Anterior cingulate cortex (tissue), 58 donors: ENCODE measurements at regions not wholly inside any gene's neighbourhood (a gene's known extent, or its start where the extent isn't known, plus 50 kb on each side); places are given as distances from the start of the nearest gene placed in this dataset.
"Not testable (repeated sequence)": the region's sequence is repeated elsewhere in the genome, so short reads cannot be mapped to it uniquely, and the experiment has no call there.

Source experiments
- DNase-seq, 58 donors: peaks; one replicate each; lab custom pipeline; 2025; lab: John Stamatoyannopoulos, UW

DNA sequence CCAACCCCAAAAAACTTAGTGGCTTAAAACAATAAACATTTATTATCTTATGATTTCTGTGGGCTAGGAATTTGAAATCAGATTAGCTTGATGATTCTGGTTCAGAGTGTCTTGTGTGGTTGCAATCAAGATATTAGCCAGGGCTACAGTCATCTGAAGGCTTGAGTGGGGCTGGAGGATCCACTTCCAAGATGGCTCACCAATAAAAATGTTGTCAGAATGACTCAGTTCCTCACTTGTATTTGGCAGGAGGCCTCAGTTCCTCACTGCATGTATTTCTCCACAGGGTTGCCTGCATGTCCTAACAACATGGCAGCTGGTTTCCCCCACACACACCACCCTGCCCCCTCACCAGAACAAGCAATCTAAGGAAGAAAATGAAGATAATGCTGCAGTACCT, 98.2 kb upstream of the NIPBL start:
- no peak for DNase-seq

DNA sequence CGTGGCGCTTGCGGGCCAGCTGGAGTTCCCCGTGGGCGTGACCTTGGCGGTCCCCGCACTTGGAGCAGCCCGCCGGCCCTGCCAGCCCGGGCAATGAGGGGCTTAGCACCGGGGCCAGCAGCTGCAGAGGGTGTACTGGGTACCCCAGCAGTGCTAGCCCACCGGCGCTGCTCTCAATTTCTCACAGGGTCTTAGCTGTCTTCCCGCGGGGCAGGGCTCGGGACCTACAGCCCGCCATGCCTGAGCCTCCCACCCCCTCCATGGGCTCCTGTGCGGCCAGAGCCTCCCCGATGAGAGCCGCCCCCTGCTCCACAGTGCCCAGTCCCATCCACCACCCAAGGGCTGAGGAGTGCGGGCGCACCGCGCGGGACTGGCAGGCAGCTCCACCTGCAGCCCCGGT, 94.0 kb upstream of the NIPBL start:
- DNase-seq = not testable (repeated sequence)

DNA sequence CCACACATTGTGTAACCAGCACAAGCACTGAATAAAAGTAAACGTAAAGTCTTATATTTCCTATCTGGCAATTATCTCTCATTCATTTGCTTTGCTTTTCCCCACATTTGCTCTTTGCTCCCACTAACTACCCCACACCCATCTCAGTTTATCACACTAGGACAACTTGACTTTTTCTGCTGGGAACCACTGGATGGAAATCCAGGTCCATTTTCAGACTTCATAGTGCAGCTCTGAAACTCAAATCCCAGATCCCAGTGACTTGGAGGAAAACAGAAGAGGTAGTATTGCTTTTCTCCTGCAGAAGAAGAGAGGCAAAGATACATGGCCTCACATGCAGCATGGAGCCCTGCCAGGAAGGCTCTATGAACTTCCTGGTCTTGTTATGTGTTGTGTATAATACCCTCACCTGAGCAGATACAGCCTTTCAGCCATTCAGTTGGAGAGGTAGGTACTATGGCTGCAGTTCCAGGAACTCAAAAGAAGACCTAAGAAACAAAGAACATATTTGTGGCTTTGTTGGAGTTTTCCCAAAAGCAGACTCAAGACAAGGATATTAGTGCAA, 90.0 kb upstream of the NIPBL start:
- DNase-seq = no peak

DNA sequence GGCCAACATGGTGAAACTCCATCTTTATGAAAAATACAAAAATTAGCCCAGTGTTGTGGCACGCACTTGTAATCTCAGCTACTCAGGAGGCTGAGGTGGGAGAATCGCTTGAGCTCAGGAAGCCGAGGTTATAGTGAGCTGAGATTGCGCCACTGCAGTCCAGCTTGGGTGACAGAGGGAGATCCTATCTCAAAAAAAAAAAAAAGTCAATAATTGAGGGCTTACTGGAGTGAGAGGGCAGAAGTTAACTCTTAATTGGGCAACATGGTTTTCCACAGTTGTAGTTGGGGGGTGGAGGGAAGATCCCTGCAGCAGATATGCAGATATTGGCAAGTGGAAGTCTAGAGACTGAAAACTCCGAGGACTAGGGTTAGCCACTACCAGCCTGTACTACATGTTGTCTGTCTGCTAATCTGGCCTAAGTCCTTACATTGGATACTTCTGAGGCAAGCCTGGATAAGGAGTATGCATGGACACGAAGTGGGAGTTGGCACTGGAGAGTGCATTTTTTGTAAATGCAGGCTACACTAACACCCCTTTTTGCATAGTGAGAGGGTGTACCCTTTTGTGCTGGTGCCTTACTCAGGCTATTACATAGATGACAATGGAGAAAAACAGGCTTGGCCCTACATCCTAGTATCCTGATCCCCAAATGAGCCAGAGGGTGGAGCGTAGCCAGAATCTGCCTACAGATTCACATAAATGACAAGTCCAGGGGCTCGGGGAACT, 89.0 kb upstream of the NIPBL start:
- DNase-seq = no peak

DNA sequence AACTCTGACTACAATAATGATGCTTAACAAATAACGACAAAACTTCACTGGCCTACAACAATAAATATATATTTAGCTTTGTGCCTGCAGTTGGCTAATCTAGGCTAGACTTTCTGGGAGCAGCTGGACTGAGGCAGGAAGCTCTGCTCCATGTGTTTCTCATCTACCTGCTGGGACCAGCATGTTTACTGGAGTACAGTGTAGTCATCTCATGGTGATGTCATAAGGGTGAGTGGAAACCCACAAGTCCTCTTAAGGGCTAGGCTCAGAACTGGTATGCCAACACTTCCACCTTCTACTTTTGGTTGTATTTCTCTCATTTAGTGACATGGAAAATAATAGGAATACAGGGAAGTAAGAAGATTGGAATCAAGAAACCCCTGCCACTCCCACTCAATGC, 85.7 kb upstream of the NIPBL start:
- DNase-seq = no peak

DNA sequence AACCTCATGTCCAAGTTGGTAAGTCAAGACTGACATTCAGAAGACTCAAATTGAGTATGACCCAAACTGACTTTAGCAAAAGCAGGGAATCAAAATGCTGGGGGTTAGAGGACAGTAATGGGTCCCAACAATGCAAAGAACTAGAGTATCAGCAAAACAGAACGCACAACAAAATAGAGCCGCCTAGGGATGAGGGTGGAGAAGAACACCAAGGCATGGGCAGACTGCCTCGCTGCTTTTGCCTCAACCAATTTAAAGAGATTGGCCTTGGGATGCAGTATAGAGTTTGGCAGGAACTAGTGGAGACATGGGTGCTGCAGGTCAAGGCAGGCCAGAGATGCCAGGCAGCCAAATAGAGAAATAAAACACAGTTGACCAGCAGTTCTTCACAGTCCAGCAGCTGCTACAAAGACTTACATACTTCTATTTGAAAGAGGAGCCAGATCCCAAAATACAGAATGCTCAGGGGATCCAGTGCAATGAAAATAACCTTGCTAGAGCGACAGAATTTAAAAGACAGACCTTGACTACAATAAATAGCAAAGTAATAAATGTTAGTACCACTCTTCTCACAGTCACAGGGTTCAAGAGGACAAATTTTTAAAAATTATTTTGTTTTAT, 83.9 kb upstream of the NIPBL start:
- DNase-seq = no peak

DNA sequence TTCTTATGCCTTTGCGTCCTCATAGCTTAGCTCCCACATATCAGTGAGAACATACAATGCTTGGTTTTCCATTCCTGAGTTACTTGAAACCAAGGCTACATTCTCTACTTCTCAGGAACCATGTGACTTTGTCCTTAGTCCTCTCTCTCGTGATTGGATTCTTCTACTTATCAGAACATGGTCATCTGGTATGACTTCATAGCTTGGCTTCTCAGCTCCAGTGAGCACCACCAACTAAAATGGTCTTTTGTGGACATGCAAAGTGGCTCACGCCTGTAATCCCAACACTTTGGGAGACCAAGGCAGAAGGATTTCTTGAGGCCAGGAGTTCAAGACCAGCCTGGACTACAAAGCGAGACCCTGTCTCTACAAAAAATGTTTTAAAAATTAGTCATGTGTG, 81.2 kb upstream of the NIPBL start:
- DNase-seq = no peak

DNA sequence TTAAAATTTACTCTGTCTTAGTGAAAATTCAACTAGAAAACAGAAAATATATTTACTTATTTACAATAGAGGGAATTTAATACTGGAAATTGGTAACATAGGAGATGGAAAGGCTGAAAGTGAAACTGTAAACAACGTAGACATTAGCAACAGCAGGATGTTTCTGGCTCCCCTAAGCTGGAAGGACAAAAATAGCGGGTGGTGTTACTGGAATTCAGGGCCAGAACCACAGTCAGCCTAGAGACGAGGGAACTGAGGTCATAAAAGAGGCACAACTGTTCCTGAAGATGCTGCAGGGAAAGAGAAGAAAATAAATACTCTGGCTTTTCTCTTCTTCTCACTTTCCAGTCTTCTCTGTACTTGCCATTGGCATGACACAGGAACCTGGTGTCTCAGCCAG, 80.4 kb upstream of the NIPBL start:
- no peak for DNase-seq

DNA sequence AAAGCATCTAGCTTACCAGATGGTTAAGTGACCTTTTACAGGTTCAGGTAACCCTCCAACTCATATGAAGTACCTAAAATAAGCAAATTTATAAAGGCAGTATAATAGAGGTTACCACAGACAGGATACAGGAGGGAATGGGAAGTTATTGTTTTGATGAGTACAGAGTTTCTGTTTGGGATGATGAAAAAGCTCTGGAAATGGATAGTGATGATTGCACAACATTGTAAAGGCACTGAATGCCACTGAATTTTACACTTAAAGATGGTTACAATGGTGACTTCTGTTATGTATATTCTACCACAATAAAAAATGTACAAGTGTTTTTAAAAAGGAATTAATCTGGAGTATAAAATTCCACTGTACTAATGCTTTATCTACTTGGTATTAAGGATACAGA, 75.0 kb upstream of the NIPBL start:
- DNase-seq = no peak

DNA sequence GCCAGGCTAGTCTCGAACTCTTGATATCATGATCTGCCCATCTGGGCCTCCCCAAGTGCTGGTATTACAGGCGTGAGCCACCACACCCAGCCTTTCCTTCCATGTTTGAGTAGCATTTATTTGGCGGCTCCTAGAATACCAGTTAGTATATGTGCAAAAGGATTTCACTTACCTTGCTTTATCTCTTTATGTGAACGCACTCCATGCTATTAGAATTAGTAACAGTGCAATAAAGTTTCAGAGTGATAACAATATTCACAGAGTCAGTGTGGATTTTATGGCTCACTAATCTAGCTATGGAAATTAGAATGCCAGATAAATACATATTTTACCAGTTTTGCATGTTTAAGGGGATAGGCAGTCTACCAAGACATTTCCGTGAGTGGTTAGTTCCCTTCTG, 74.4 kb upstream of the NIPBL start:
- no peak for DNase-seq

DNA sequence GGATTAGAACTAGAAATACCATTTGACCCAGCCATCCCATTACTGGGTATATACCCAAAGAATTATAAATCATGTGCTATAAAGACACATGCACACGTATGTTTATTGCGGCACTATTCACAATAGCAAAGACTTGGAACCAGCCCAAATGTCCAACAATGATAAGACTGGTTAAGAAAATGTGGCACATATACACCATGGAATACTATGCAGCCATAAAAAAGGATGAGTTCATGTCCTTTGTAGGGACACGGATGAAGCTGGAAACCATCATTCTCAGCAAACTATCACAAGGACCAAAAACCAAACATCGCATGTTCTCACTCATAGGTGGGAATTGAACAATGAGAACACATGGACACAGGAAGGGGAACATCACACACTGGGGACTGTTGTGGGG, 63.3 kb upstream of the NIPBL start:
- not testable (repeated sequence) for DNase-seq

DNA sequence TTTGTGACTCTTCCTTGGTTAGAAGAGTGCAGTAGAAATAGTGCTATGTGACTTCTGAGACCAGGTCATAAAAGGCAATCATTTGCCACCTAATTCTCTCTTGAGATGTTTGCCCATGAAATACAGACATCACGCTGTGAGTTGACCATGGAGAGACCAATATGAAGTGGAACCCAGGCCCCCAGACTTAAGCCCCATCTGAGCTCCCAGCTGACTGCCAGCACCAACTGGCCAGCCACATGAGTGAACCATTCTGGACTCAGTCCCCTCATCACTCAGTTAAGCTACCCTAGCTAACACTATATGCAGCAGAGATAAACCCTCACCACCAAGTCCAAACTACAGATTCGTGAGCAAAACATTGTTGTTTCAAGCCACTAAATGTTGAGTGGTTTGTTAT, 60.7 kb upstream of the NIPBL start:
- no peak for DNase-seq

DNA sequence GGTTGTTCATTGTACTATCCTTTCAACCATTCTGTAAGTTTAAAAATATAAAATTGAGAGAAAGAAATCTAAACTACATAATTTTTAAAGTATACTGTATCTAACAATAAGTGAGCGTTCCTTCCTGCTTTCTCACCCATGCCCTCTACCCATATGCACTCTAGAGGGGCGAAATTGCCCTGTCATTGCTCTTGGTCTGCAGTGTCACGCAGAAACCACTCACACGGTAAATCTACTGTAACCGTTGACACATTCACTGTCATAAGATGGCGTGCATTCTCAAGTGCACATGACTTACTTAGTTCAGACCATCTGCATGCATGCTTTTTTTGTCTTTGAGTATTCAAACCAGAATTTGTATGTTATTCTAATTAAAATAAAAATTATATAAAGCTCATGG, 55.7 kb upstream of the NIPBL start:
- no peak for DNase-seq

DNA sequence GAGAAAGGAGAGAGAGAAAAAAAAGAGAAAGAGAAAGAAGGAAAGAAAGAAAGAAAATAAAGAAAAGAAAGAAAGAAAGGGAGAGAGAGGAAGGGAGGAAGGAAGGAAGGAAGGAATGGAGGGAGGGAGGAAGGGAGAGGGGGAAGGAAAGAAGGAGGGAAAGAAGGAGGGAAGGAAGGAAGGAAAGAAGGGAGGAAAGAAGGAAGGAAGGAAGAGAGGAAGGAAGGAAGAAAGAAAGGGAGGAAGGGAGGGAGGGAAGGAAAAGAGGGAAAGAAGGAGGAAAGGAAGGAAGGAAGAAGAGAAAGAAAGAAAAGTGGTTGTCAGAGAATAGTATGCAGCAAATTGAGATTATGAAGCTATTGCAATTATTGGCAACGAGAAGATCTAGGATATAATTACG, 49.9 kb upstream of the NIPBL start:
- DNase-seq = no peak
